ENCODE measurements at regions not wholly inside any gene's neighbourhood (a gene's known extent, or its start where the extent isn't known, plus 50 kb on each side); places are given as distances from the start of the nearest gene placed in this dataset.

GRCh38 chr5:75837258-75837841 is 120.1 kb upstream of the POC5 start:
- TF ChIP-seq CTCF (IDR thresholded peaks at IDR 0.05; ENCODE audit: insufficient read depth, low read depth, low read length) (no peak), EZH2 (IDR thresholded peaks at IDR 0.05; ENCODE audit: insufficient read depth, low read length) (no peak)
